Suprapubic skin (tissue), 3 donors: ENCODE measurements at regions not wholly inside any gene's neighbourhood (a gene's known extent, or its start where the extent isn't known, plus 50 kb on each side); places are given as distances from the start of the nearest gene placed in this dataset.

Experiments used
- CTCF ChIP-seq, 2 donors: fragments of 200-600 bp in 1 of 2; fragments of 450-650 bp in 1 of 2; sonication (generic) in 1 of 2; IDR thresholded peaks; one replicate each; pipeline ENCODE4 v1.5.1; 2016 to 2019; ENCODE audit warnings: antibody characterized with exemption in 2 of 2, mild to moderate bottlenecking in 1 of 2, moderate library complexity in 1 of 2
- POLR2AphosphoS5 ChIP-seq, 3 donors: sonication (generic); formaldehyde crosslinking; IDR thresholded peaks; one replicate each; pipeline ENCODE4 v1.6.1; 2017; ENCODE audit warnings: antibody characterized with exemption in 3 of 3

- TF ChIP-seq CTCF (IDR thresholded peaks at IDR 0.05) (no peak), POLR2AphosphoS5 (IDR thresholded peaks at IDR 0.05) (no peak)
Measured at GRCh38 chr16:87144232-87144631, 173.0 kb downstream of the C16orf95 start.
